Activated B cell treated with CpG ODN at 0.5 μM for 24 hours (primary cell): ENCODE measurements at regions not wholly inside any gene's neighbourhood (a gene's known extent, or its start where the extent isn't known, plus 50 kb on each side); places are given as distances from the start of the nearest gene placed in this dataset.

Source experiments
- ATAC-seq: fragments of 200-7000 bp; cut with Tn5 transposase; one replicate; pipeline ENCODE4 v1.10.0; 2021; ENCODE audit warnings: low read depth, mild to moderate bottlenecking, moderate library complexity
- CTCF ChIA-PET: fragments of 350-600 bp; sonication (Branson Sonifier 250); formaldehyde crosslinking; loops from one replicate; lab custom pipeline; 2021; ENCODE audit warnings: antibody characterized with exemption; lab: Charles Lee
- POLR2A ChIA-PET: fragments of 350-600 bp; sonication (Branson Sonifier 250); formaldehyde crosslinking; loops from one replicate; lab custom pipeline; 2021; ENCODE audit warnings: antibody characterized with exemption; lab: Charles Lee
- DNase-seq: peaks from one replicate; pipeline ENCODE4 v3.0.0; 2022
- H3K27ac Mint-ChIP-seq: one replicate; pipeline ENCODE4 v1.8.0; 2020; ENCODE audit warnings: mixed read lengths
- H3K27me3 Mint-ChIP-seq: one replicate; pipeline ENCODE4 v1.8.0; 2021; ENCODE audit warnings: mixed read lengths
- H3K36me3 Mint-ChIP-seq: one replicate; pipeline ENCODE4 v1.8.0; 2021; ENCODE audit warnings: low read depth, mixed read lengths
- H3K4me1 Mint-ChIP-seq: one replicate; pipeline ENCODE4 v1.8.0; 2021; ENCODE audit warnings: mixed read lengths
- H3K4me3 Mint-ChIP-seq: one replicate; pipeline ENCODE4 v1.8.0; 2020; ENCODE audit warnings: mild to moderate bottlenecking, mixed read lengths
- H3K9me3 Mint-ChIP-seq: one replicate; pipeline ENCODE4 v1.8.0; 2020; ENCODE audit warnings: mixed read lengths
- CTCF ChIP-seq: fragments of 200-600 bp; IDR thresholded peaks from one replicate; pipeline ENCODE4 v1.8.0; 2022; ENCODE audit warnings: antibody characterized with exemption, mild to moderate bottlenecking
- intact Hi-C: fragments of 100-400 bp; cut with micrococcal nuclease; formaldehyde crosslinking; loops from one replicate; pipeline ENCODE4 v1.15.1; 2024

GRCh38 chr7:92976931-92977330, 140.6 kb upstream of the CDK6 start:
- Mint-ChIP-seq H3K9me3 (peaks cover 23% of the 10 kb centered on the region), H3K4me1 (no peaks in the 10 kb centered on the region), H3K36me3 (peaks cover 2% of the 10 kb centered on the region), H3K27ac (no peak overlapping the region), H3K4me3 (no peak overlapping the region), H3K27me3 (no peaks in the 10 kb centered on the region)
- intact Hi-C loops: no loop called here
- POLR2A ChIA-PET: no interaction called here
- CTCF ChIA-PET: no interaction called here
- TF ChIP-seq CTCF: no peak
- ATAC-seq (no peak), DNase-seq (no peak)

- POLR2A ChIA-PET: no interaction called here
- Mint-ChIP-seq H3K9me3 (peaks cover 15% of the 10 kb centered on the region), H3K4me3 (no peak overlapping the region), H3K27ac (no peak overlapping the region), H3K27me3 (no peaks in the 10 kb centered on the region), H3K4me1 (no peaks in the 10 kb centered on the region), H3K36me3 (peaks cover 2% of the 10 kb centered on the region)
- DNase-seq (no peak), ATAC-seq (no peak)
- no peak for TF ChIP-seq CTCF
- intact Hi-C loops: no loop called here
- CTCF ChIA-PET: no interaction called here
Measured at GRCh38 chr7:92973974-92974373, 137.6 kb upstream of the CDK6 start.

GRCh38 chr7:92973293-92973731, 136.9 kb upstream of the CDK6 start:
- Mint-ChIP-seq H3K9me3 (peaks cover 9% of the 10 kb centered on the region), H3K4me3 (no peak overlapping the region), H3K27ac (no peak overlapping the region), H3K27me3 (no peaks in the 10 kb centered on the region), H3K4me1 (no peaks in the 10 kb centered on the region), H3K36me3 (peaks cover 2% of the 10 kb centered on the region)
- no peak for ATAC-seq
- intact Hi-C loops: no loop called here
- no peak for DNase-seq
- ChIA-PET CTCF (no interaction called here), POLR2A (no interaction called here)
- TF ChIP-seq CTCF: no peak

- H3K4me1 Mint-ChIP-seq: no peaks in the 10 kb centered on the region
- intact Hi-C loops: no loop called here
- no peak for TF ChIP-seq CTCF
- no peak for DNase-seq
- CTCF ChIA-PET: no interaction called here
- peaks cover 7% of the 10 kb centered on the region for H3K9me3 Mint-ChIP-seq
- H3K4me3 Mint-ChIP-seq: no peak overlapping the region
- POLR2A ChIA-PET: no interaction called here
- H3K27ac Mint-ChIP-seq: no peak overlapping the region
- no peaks in the 10 kb centered on the region for H3K27me3 Mint-ChIP-seq
- no peak for ATAC-seq
- peaks cover 2% of the 10 kb centered on the region for H3K36me3 Mint-ChIP-seq
Measured at GRCh38 chr7:92972441-92972840, 136.1 kb upstream of the CDK6 start.

GRCh38 chr7:92969061-92969460, 132.7 kb upstream of the CDK6 start:
- Mint-ChIP-seq H3K9me3 (no peaks in the 10 kb centered on the region), H3K4me3 (no peak overlapping the region), H3K27ac (no peak overlapping the region), H3K27me3 (no peaks in the 10 kb centered on the region), H3K4me1 (no peaks in the 10 kb centered on the region), H3K36me3 (no peaks in the 10 kb centered on the region)
- DNase-seq (no peak), ATAC-seq (no peak)
- intact Hi-C loops: no loop called here
- POLR2A ChIA-PET: no interaction called here
- no peak for TF ChIP-seq CTCF
- CTCF ChIA-PET: no interaction called here
